Suprapubic skin (tissue), 4 donors: ENCODE measurements at regions not wholly inside any gene's neighbourhood (a gene's known extent, or its start where the extent isn't known, plus 50 kb on each side); places are given as distances from the start of the nearest gene placed in this dataset.
A peak's percentile ranks its signal among the peaks of the same experiment; 100 is the strongest.

Experiments used
- DNase-seq, 2 donors: peaks; one replicate each; pipeline ENCODE4 v3.0.0-alpha.2; 2019; ENCODE audit warnings: low spot score in 2 of 2
- H3K27ac ChIP-seq: fragments of 200-600 bp; sonication (generic); one replicate; pipeline ENCODE4 v1.5.1; 2019
- H3K27me3 ChIP-seq: fragments of 200-600 bp; sonication (generic); one replicate; pipeline ENCODE4 v1.5.1; 2019
- H3K36me3 ChIP-seq: fragments of 200-600 bp; sonication (generic); one replicate; pipeline ENCODE4 v1.5.1; 2019
- H3K4me1 ChIP-seq: fragments of 200-600 bp; sonication (generic); one replicate; pipeline ENCODE4 v1.5.1; 2019
- H3K4me3 ChIP-seq: fragments of 200-600 bp; sonication (generic); one replicate; pipeline ENCODE4 v1.5.1; 2019; ENCODE audit warnings: mild to moderate bottlenecking
- H3K9me3 ChIP-seq: fragments of 200-600 bp; sonication (generic); one replicate; pipeline ENCODE4 v1.5.1; 2019
- EP300 ChIP-seq: sonication (generic); formaldehyde crosslinking; IDR thresholded peaks from one replicate; pipeline ENCODE4 v1.6.1; 2017; ENCODE audit warnings: antibody characterized with exemption
- POLR2A ChIP-seq, 2 donors: fragments of 450-650 bp; IDR thresholded peaks; one replicate each; pipeline ENCODE4 v1.6.1; 2017; ENCODE audit warnings: antibody characterized with exemption in 2 of 2, mild to moderate bottlenecking in 2 of 2, moderate library complexity in 2 of 2
- POLR2AphosphoS5 ChIP-seq, 3 donors: sonication (generic); formaldehyde crosslinking; IDR thresholded peaks; one replicate each; pipeline ENCODE4 v1.6.1; 2017; ENCODE audit warnings: antibody characterized with exemption in 3 of 3
- WGBS: methylation state at CpG from one replicate; pipeline ENCODE4 v1.1.5; 2018; 5-methylcytosine and 5-hydroxymethylcytosine counted together
- TF ChIP-seq, protein P1 (sequence below), 2 donors: fragments of 200-600 bp in 1 of 2; fragments of 450-650 bp in 1 of 2; sonication (generic) in 1 of 2; IDR thresholded peaks; one replicate each; pipeline ENCODE4 v1.5.1; 2016 to 2019; ENCODE audit warnings: antibody characterized with exemption in 2 of 2, mild to moderate bottlenecking in 1 of 2, moderate library complexity in 1 of 2

DNA sequence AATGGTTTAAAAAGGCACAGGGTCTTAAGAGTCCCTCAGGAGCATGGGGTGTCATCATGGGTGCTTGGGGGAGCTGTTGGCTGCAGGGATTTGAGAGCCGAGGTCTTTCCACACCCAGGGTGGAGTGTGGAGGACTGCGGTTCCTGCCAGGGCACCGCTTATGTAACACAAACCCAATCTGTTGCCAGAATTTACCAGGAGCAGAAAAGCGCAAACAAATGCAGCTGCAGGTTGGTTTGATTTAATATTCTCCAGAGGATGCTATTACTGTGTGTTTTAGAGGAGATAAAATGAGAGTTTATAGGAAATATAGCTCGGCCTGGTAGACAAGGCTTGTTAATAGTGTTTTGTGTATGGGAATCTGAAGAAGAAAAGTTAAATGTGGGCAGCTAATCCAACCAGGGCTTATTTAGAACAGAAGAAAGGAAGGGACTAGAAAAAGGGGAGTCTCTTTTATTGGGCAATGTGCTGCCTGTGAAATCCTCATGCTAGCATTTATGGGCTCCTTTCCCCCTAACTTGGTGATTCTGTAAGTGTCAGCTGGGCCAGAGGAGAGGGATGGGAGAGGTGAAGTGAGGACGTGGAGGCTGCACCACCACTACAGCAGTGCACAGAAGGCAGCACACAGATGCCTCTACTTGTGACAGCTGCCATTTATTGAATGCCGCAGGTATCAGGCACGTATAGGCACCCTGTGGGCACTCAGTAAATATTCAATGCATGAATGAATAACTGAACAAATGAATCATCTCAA lies 174.7 kb downstream of the KATNIP start:
- no peaks in the 10 kb centered on the region for H3K27me3 ChIP-seq
- H3K9me3 ChIP-seq, result no peaks in the 10 kb centered on the region
- no peak for DNase-seq
- 31% methylated on average over 8 of the region's 8 CpGs for WGBS
- H3K4me3 ChIP-seq, result no peak overlapping the region
- H3K36me3 ChIP-seq, result no peaks in the 10 kb centered on the region
- TF ChIP-seq POLR2AphosphoS5 (IDR thresholded peaks at IDR 0.05) (no peak), EP300 (no peak), POLR2A (IDR thresholded peaks at IDR 0.05) (no peak)
- H3K27ac ChIP-seq, result peak overlapping the region; percentile 12
- peaks cover 60% of the 10 kb centered on the region for H3K4me1 ChIP-seq

DNA sequence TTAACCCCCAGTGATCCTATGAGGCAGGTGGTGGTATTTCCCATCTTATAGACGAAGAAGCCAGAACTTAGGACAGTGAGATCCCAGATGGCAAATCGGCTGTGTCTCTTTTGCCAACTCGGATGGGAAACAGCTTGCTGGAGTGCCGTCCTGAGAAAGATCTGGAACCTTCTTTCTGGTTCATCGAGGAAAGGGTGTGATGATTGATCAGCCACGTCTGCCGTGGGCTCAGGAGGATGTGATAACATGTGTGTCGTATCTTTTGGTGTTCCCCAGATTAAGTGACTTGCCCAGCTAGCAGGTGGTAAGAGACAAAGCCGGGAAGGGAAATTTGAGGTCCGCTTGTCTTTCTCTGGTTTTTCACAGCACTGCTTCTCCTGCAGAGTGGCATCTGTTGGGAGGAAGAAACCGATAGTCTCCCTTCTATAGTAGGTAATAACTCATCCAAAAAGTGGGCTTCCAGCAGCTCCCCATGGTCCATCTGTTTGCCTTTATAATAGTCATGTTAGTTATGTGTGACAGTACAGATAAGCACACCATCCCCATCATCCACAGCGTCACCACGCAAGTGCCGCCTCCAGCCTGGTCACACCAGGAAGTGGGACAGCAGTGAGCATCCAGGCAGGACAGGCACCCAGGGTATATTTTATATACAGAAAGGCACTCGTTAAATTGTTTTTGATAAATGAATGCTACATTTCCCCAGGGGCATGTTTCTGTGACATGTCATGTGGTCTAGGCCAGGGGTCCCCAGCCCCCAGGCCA lies 175.5 kb downstream of the KATNIP start:
- H3K9me3 ChIP-seq, result no peaks in the 10 kb centered on the region
- TF ChIP-seq POLR2A (IDR thresholded peaks at IDR 0.05) (no peak), POLR2AphosphoS5 (IDR thresholded peaks at IDR 0.05) (no peak), EP300 (no peak)
- TF ChIP-seq, protein P1, sequence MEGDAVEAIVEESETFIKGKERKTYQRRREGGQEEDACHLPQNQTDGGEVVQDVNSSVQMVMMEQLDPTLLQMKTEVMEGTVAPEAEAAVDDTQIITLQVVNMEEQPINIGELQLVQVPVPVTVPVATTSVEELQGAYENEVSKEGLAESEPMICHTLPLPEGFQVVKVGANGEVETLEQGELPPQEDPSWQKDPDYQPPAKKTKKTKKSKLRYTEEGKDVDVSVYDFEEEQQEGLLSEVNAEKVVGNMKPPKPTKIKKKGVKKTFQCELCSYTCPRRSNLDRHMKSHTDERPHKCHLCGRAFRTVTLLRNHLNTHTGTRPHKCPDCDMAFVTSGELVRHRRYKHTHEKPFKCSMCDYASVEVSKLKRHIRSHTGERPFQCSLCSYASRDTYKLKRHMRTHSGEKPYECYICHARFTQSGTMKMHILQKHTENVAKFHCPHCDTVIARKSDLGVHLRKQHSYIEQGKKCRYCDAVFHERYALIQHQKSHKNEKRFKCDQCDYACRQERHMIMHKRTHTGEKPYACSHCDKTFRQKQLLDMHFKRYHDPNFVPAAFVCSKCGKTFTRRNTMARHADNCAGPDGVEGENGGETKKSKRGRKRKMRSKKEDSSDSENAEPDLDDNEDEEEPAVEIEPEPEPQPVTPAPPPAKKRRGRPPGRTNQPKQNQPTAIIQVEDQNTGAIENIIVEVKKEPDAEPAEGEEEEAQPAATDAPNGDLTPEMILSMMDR (IDR thresholded peaks at IDR 0.05), result no peak
- WGBS, result 88% methylated on average over 13 of the region's 15 CpGs
- no peaks in the 10 kb centered on the region for H3K27me3 ChIP-seq
- no peaks in the 10 kb centered on the region for H3K36me3 ChIP-seq
- H3K4me1 ChIP-seq, result peaks cover 64% of the 10 kb centered on the region
- no peak for DNase-seq
- no peak overlapping the region for H3K4me3 ChIP-seq
- no peak overlapping the region for H3K27ac ChIP-seq

DNA sequence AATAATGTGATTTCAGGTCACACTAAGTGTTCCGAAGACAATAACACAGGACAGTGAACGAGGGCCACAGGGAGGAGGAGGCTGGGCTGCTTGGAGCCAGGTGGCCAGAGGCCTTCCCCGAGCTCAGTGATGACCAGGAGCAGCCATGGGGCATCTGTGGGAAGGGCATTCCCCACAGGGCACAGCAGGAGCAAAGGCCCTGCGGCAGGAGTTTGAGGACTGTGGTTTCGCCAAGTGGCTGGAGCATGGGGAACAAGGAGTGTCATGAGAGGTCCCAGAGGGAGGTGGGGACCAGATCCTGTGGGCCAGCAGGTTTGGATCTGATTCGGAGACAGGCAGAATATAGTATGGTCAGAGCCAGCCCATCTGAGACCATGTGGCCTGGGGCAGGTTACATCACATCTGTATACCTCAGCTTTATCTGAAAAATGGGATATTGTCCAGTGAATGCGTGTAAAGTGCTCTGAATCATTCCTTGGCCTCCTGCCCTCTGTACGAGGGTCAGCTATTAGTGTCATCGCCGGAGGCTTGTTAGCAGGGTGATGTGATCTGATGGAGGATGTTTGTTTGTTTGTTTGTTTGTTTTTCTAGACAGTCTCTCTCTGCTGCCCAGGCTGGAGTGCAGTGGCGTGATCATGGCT lies 176.8 kb downstream of the KATNIP start:
- Histone ChIP-seq H3K9me3 (no peaks in the 10 kb centered on the region), H3K4me3 (no peak overlapping the region), H3K27ac (no peak overlapping the region), H3K27me3 (no peaks in the 10 kb centered on the region), H3K4me1 (peaks cover 56% of the 10 kb centered on the region), H3K36me3 (no peaks in the 10 kb centered on the region)
- WGBS, result 69% methylated on average over 11 of the region's 11 CpGs
- TF ChIP-seq EP300 (no peak), POLR2AphosphoS5 (IDR thresholded peaks at IDR 0.05) (no peak), POLR2A (IDR thresholded peaks at IDR 0.05) (no peak)
- TF ChIP-seq, protein P1 (IDR thresholded peaks at IDR 0.05), result no peak
- no peak for DNase-seq

DNA sequence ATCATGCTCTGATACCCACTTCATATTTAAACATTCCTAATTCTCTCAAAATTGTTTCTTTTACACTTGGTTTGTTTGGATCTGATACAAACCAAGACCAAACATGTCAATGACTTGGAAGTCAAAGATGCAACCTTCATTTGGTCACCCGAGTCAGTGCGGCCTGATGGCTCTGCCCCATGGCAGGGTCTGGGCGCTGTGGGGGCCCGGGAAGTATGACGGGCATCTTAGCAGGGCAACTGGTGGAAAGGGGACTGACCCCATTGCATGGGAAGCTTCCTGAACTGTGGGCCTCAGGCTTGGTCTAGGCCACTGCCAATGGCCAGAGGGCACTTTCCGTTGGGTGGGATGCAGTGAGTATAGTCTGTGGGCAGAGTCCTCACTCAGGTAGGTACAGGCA lies 178.0 kb downstream of the KATNIP start:
- Histone ChIP-seq H3K27me3 (no peaks in the 10 kb centered on the region), H3K36me3 (no peaks in the 10 kb centered on the region), H3K27ac (no peak overlapping the region), H3K4me1 (peaks cover 44% of the 10 kb centered on the region), H3K4me3 (no peak overlapping the region), H3K9me3 (no peaks in the 10 kb centered on the region)
- TF ChIP-seq, protein P1 (IDR thresholded peaks at IDR 0.05), result no peak
- TF ChIP-seq EP300, result no peak
- TF ChIP-seq POLR2A (IDR thresholded peaks at IDR 0.05), result no peak
- no peak for TF ChIP-seq POLR2AphosphoS5 (IDR thresholded peaks at IDR 0.05)
- WGBS, result 89% methylated on average over 6 of the region's 6 CpGs
- no peak for DNase-seq

DNA sequence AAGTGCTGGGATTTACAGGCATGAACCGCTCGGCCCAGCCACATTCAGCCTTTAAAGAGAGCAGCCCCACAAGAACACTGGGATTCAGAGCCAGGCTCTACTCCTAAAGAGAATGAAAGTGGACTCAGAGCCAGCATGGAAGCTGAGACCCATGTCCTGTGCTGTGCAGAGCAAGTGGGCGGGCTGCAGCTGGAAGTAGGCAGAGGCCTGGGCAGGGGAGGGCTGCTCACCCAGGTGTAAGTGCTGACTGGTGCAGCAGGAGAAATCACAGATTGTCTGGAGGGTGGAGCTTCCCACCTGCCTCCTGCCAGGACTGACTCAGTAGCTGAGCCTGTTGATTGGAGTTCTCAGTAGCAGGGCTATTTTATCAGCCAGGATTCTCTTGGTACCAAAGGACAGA lies 178.7 kb downstream of the KATNIP start:
- Histone ChIP-seq H3K4me3 (no peak overlapping the region), H3K36me3 (no peaks in the 10 kb centered on the region), H3K27ac (no peak overlapping the region), H3K4me1 (peaks cover 36% of the 10 kb centered on the region), H3K27me3 (no peaks in the 10 kb centered on the region), H3K9me3 (no peaks in the 10 kb centered on the region)
- DNase-seq, result no peak
- TF ChIP-seq POLR2AphosphoS5 (IDR thresholded peaks at IDR 0.05) (no peak), POLR2A (IDR thresholded peaks at IDR 0.05) (no peak), EP300 (no peak)
- TF ChIP-seq, protein P1 (IDR thresholded peaks at IDR 0.05), result no peak
- WGBS, result 79% methylated on average over 3 of the region's 3 CpGs
